GM19397 (cell line): ENCODE measurements at regions not wholly inside any gene's neighbourhood (a gene's known extent, or its start where the extent isn't known, plus 50 kb on each side); places are given as distances from the start of the nearest gene placed in this dataset.

Experiments used
- ATAC-seq: cut with Tn5 transposase; IDR thresholded peaks from one replicate; pipeline ENCODE4 v1.9.1; 2021; ENCODE audit warnings: mild to moderate bottlenecking, moderate library complexity; ENCODE audit not compliant: unreplicated experiment

GRCh38 chr6:91298543-91299145 lies 711.8 kb upstream of the MAP3K7 start:
- ATAC-seq, result no peak

DNA sequence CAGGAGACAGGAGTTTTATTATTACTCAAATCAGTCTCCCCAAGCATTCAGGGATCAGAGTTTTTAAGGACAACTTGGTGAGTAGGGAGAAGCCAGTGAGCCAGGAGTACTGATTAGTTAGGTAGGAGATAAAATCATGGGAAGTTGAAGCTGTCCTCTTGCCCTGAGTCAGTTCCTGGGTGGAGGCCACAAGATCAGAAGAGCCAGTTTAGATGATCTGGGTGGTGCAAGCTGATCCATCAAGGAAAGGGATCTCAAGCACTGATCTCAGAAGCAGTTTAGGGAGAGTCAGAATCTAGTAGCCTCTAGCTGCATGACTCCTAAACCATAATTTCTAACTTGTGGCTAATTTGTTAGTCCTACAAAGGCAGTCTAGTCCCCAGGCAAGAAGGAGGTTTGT lies 706.5 kb upstream of the MAP3K7 start:
- ATAC-seq, result no peak

DNA sequence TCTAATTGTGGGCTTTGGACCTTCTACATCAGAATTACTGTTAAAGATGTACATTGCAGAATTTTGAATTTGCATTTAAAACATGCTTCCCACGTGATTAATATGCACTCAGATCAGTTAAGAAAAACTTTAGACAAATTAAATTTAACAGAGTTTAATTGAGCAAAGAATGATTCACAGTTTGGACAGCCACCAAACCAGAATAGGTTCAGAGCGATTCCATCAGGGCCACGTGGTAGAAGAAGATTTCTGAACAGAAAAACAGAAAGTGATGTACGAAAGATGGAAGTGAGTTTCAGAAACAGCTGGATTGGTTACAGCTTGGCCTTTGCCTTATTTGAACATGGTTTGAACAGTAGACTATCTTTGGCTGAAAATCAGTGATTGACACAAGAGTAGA lies 704.2 kb upstream of the MAP3K7 start:
- no peak for ATAC-seq

- ATAC-seq, result no peak
Measured at GRCh38 chr6:91288741-91289140, 701.9 kb upstream of the MAP3K7 start.

DNA sequence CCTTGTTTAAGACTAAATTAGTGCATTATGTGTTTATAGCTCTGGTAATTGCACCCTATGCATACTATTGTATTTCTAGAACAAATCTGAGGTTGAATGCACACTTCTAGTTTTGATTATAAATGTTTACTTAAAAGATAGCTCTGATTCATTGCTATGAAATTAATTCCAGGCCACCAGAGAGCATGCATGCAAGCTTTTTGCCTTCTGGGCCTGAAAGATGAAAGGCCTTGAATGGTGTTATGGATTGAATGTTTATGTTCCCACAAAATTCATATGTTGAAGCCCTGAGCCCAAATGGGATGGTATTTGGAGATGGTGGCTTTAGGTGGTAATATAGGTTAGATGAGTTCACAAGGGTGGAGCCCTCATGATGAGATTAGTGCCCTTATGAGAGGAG lies 695.0 kb upstream of the MAP3K7 start:
- ATAC-seq, result no peak

- ATAC-seq, result no peak
Measured at GRCh38 chr6:91280494-91280830, 693.6 kb upstream of the MAP3K7 start.

GRCh38 chr6:91279740-91280493 lies 693.0 kb upstream of the MAP3K7 start:
- ATAC-seq, result no peak

- ATAC-seq, result no peak
Measured at GRCh38 chr6:91278416-91278815, 691.5 kb upstream of the MAP3K7 start.

DNA sequence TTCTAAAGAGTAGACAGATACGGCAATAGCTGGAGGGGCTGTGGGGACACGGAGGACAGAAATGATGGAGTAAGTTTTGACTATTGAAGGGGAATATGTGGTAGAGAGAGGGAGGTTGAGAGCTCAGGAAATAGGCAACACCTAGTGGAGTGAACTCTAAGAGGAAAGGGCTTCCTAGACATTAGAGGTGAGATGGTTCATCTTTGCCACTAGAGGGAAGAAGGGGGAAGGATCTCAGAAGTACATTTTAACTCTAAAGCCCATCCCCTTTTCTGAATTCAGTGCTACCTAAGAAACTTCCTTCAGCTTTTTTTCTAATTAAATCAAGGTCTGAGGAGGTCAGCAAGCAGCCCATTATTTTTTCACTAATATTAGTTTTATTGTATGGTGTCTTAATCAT lies 689.4 kb upstream of the MAP3K7 start:
- ATAC-seq, result no peak

GRCh38 chr6:91273729-91274128 lies 686.9 kb upstream of the MAP3K7 start:
- ATAC-seq, result no peak

DNA sequence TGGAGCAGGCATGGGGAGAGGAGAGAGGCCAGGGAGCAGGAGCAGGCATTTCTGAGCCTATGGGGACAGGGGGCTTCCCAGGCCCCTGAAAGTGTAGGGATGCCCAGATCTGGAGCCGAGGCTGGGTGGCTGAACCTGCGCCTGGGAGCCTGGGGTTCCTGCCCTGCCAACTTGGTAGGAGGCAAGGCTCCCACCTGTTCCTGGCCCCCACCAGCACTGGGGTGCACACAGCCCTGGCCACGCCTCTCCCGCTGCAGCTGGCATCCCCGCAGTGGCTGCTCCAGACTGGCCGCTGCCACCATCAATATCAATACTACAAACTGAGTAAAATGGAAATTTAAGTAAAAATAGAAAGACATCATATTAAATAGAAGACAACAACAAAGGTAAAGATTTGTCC lies 684.9 kb upstream of the MAP3K7 start:
- no peak for ATAC-seq

- no peak for ATAC-seq
Measured at GRCh38 chr6:91268941-91269340, 682.1 kb upstream of the MAP3K7 start.

DNA sequence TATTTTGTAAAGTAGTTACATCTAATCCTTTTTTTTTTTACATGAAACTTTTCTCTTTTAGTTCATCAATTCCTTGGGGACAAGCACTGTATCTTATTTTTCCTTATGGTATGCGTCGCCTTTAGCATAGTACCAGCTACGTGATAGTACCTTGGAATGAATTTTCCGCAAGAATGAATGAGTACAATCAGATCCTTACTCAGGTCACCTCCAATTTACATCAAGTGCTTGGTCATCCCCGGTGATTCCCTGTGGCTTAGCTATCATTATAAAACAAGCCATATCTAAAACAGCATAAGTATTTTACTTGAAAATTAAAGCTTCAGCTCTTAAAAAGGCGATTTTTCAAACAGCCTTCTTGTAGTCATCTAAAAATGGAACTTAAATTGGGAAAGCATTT lies 680.4 kb upstream of the MAP3K7 start:
- ATAC-seq, result no peak

GRCh38 chr6:91266156-91266555 lies 679.3 kb upstream of the MAP3K7 start:
- no peak for ATAC-seq

DNA sequence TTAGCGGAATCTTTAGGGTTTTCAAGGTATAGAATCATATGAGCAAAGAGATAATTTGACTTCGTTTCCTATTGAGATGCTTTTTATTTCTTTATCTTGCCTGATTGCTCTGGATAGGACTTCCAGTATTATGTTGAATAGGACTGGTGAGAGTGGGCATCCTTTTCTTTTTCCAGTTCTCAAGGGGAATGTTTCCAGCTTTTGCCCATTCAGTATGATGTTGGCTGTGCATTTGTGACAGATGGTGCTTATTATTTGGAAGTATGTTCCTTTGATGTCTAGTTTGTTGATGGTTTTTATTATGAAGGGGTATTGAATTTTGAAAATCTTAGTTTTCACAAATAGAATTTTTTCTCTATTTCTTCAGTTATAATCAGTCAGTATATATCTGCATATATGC lies 656.6 kb upstream of the MAP3K7 start:
- no peak for ATAC-seq

GRCh38 chr6:91242614-91242949 lies 655.7 kb upstream of the MAP3K7 start:
- no peak for ATAC-seq

GRCh38 chr6:91241946-91242613 lies 655.2 kb upstream of the MAP3K7 start:
- ATAC-seq, result no peak

- ATAC-seq, result peak; percentile 57
Measured at GRCh38 chr6:91240878-91241603, 654.2 kb upstream of the MAP3K7 start.

DNA sequence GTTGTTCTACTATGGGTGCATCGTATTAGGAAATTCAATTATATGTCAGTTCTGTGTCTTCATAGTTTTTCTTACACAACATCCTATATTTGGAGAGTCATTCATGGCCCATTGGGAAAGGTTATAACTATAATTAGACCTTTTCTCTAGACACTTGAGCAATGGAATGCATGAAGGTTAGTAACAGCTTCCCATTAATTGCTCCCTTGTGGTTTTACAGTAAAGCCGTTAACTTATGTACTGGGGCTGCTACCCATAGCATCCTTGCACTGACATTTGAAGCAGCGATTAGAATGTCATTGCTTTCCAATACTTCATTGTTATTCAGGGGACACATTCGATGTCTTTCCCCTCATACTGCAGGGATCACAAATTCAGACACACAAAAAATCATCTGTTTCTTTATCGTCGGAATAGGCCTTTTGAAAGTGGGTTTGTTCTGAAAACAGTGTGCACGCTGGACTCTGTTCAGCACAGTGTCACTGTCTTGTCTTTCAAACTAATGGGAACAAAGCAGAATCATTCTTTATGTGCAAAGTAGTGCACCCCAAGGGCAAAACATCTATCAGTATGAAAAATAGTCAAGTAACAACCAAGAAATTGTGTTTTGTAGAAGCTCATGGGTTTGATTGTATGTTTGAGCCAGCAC lies 634.3 kb upstream of the MAP3K7 start:
- ATAC-seq, result no peak

- no peak for ATAC-seq
Measured at GRCh38 chr6:91213229-91213901, 626.5 kb upstream of the MAP3K7 start.
